CD4-positive, alpha-beta memory T cell (primary cell): ENCODE measurements at regions not wholly inside any gene's neighbourhood (a gene's known extent, or its start where the extent isn't known, plus 50 kb on each side); places are given as distances from the start of the nearest gene placed in this dataset.

ENCODE experiments used
- CTCF ChIA-PET: fragments of 350-600 bp; sonication (Branson Sonifier 250); formaldehyde crosslinking; loops from one replicate; lab custom pipeline; 2021; ENCODE audit warnings: inconsistent platforms; ENCODE audit not compliant: partially characterized antibody; lab: Charles Lee
- POLR2A ChIA-PET: fragments of 350-600 bp; sonication (Branson Sonifier 250); formaldehyde crosslinking; loops from one replicate; lab custom pipeline; 2021; ENCODE audit not compliant: partially characterized antibody; lab: Charles Lee
- DNase-seq, 5 donors: peaks; one replicate each; pipeline versions ENCODE4 v3.0.0 to v3.0.0-alpha.2; 2020 to 2022; ENCODE audit warnings: mixed read lengths in 1 of 5
- H3K27ac ChIP-seq: one replicate; pipeline ENCODE4 v1.7.0; 2013; ENCODE audit warnings: low read depth, low read length
- H3K27me3 ChIP-seq: 2 replicates; pipeline ENCODE4 v1.7.0; 2013; ENCODE audit warnings: mild to moderate bottlenecking, low read length, moderate library complexity; ENCODE audit not compliant: insufficient read depth
- H3K36me3 ChIP-seq: 2 replicates; pipeline ENCODE4 v1.7.0; 2013; ENCODE audit warnings: mild to moderate bottlenecking, low read length, moderate library complexity; ENCODE audit not compliant: insufficient read depth
- H3K4me1 ChIP-seq: 2 replicates; pipeline ENCODE4 v1.7.0; 2013; ENCODE audit warnings: mild to moderate bottlenecking, low read length, moderate library complexity; ENCODE audit not compliant: insufficient read depth
- H3K4me3 ChIP-seq, 2 donors: one replicate each; pipeline ENCODE4 v1.7.0; 2013; ENCODE audit warnings: low read length in 2 of 2, mild to moderate bottlenecking in 1 of 2
- H3K9me3 ChIP-seq, 2 donors: one replicate each; pipeline ENCODE4 v1.7.0; 2013; ENCODE audit warnings: low read length in 2 of 2, control low read depth in 1 of 2; ENCODE audit not compliant: control insufficient read depth in 1 of 2
- H3K27ac Mint-ChIP-seq, 7 donors: one replicate each; pipeline ENCODE4 v1.8.0; 2020 to 2021; ENCODE audit warnings: mixed read lengths in 7 of 7, mild to moderate bottlenecking in 6 of 7, inconsistent platforms in 3 of 7, moderate library complexity in 3 of 7
- H3K27me3 Mint-ChIP-seq, 2 donors: one replicate each; pipeline ENCODE4 v1.8.0; 2020 to 2021; ENCODE audit warnings: mixed read lengths in 2 of 2
- H3K36me3 Mint-ChIP-seq, 2 donors: one replicate each; pipeline ENCODE4 v1.8.0; 2020 to 2021; ENCODE audit warnings: mixed read lengths in 2 of 2, inconsistent platforms in 1 of 2, mild to moderate bottlenecking in 1 of 2
- H3K4me1 Mint-ChIP-seq, 4 donors: one replicate each; pipeline ENCODE4 v1.8.0; 2020 to 2021; ENCODE audit warnings: mixed read lengths in 4 of 4, mild to moderate bottlenecking in 1 of 4
- H3K4me3 Mint-ChIP-seq, 8 donors: one replicate each; pipeline ENCODE4 v1.8.0; 2020 to 2021; ENCODE audit warnings: mixed read lengths in 8 of 8, mild to moderate bottlenecking in 7 of 8, moderate library complexity in 6 of 8, inconsistent platforms in 3 of 8
- H3K9me3 Mint-ChIP-seq, 8 donors: one replicate each; pipeline ENCODE4 v1.8.0; 2020 to 2021; ENCODE audit warnings: mixed read lengths in 8 of 8, mild to moderate bottlenecking in 5 of 8, inconsistent platforms in 3 of 8, moderate library complexity in 1 of 8
- intact Hi-C: fragments of 100-400 bp; cut with micrococcal nuclease; formaldehyde crosslinking; loops from one replicate; pipeline ENCODE4 v1.15.1; 2023

- no peak overlapping the region for H3K4me3 Mint-ChIP-seq
- H3K9me3 Mint-ChIP-seq = peaks cover 0 to 4% (median 1%) of the 10 kb centered on the region in 8 donors
- H3K9me3 ChIP-seq = no peaks in the 10 kb centered on the region
- no peaks in the 10 kb centered on the region for H3K27me3 Mint-ChIP-seq
- ChIA-PET POLR2A (no interaction called here), CTCF (no interaction called here)
- H3K27me3 ChIP-seq = no peaks in the 10 kb centered on the region
- intact Hi-C loops = no loop called here
- H3K4me3 ChIP-seq = no peak overlapping the region
- H3K36me3 Mint-ChIP-seq = no peaks in the 10 kb centered on the region
- no peak overlapping the region for H3K27ac ChIP-seq
- no peaks in the 10 kb centered on the region for H3K36me3 ChIP-seq
- no peak for DNase-seq
- H3K4me1 Mint-ChIP-seq = no peaks in the 10 kb centered on the region
- H3K27ac Mint-ChIP-seq = no peak overlapping the region
- H3K4me1 ChIP-seq = no peaks in the 10 kb centered on the region
These were observed 1246.0 kb upstream of the ZEB2 start for GRCh38 chr2:145765874-145766273.

- Histone ChIP-seq H3K4me3 (no peak overlapping the region), H3K9me3 (no peaks in the 10 kb centered on the region), H3K36me3 (no peaks in the 10 kb centered on the region), H3K27me3 (no peaks in the 10 kb centered on the region), H3K4me1 (no peaks in the 10 kb centered on the region), H3K27ac (no peak overlapping the region)
- POLR2A ChIA-PET = no interaction called here
- Mint-ChIP-seq H3K9me3 (peaks cover 0 to 4% (median under 1%) of the 10 kb centered on the region in 8 donors), H3K4me1 (no peaks in the 10 kb centered on the region), H3K27me3 (no peaks in the 10 kb centered on the region), H3K27ac (no peak overlapping the region), H3K36me3 (no peaks in the 10 kb centered on the region), H3K4me3 (no peak overlapping the region)
- no peak for DNase-seq
- intact Hi-C loops = no loop called here
- CTCF ChIA-PET = no interaction called here
These were observed 1244.7 kb upstream of the ZEB2 start for GRCh38 chr2:145764631-145765030.

GRCh38 chr2:145760781-145761649, 1241.1 kb upstream of the ZEB2 start:
- Mint-ChIP-seq H3K9me3 (peaks cover 0 to 4% (median under 1%) of the 10 kb centered on the region in 8 donors), H3K4me1 (no peaks in the 10 kb centered on the region), H3K36me3 (no peaks in the 10 kb centered on the region), H3K27me3 (no peaks in the 10 kb centered on the region), H3K27ac (no peak overlapping the region), H3K4me3 (no peak overlapping the region)
- Histone ChIP-seq H3K4me1 (no peaks in the 10 kb centered on the region), H3K4me3 (no peak overlapping the region), H3K9me3 (no peaks in the 10 kb centered on the region), H3K27me3 (no peaks in the 10 kb centered on the region), H3K36me3 (no peaks in the 10 kb centered on the region), H3K27ac (no peak overlapping the region)
- ChIA-PET POLR2A (no interaction called here), CTCF (no interaction called here)
- DNase-seq = no peak
- intact Hi-C loops = no loop called here

- Mint-ChIP-seq H3K36me3 (no peaks in the 10 kb centered on the region), H3K4me3 (no peak overlapping the region), H3K27me3 (no peaks in the 10 kb centered on the region), H3K9me3 (peaks cover 0 to 3% (median 0%) of the 10 kb centered on the region in 8 donors), H3K27ac (no peak overlapping the region), H3K4me1 (no peaks in the 10 kb centered on the region)
- POLR2A ChIA-PET = no interaction called here
- no peaks in the 10 kb centered on the region for H3K36me3 ChIP-seq
- no peaks in the 10 kb centered on the region for H3K27me3 ChIP-seq
- H3K4me1 ChIP-seq = no peaks in the 10 kb centered on the region
- no peak overlapping the region for H3K4me3 ChIP-seq
- no peak overlapping the region for H3K27ac ChIP-seq
- intact Hi-C loops = no loop called here
- no peaks in the 10 kb centered on the region for H3K9me3 ChIP-seq
- no peak for DNase-seq
- CTCF ChIA-PET = no interaction called here
These were observed 1239.5 kb upstream of the ZEB2 start for GRCh38 chr2:145759228-145759915.

- H3K9me3 ChIP-seq = no peaks in the 10 kb centered on the region
- no peak for DNase-seq
- H3K27me3 Mint-ChIP-seq = no peaks in the 10 kb centered on the region
- ChIA-PET POLR2A (no interaction called here), CTCF (no interaction called here)
- no peaks in the 10 kb centered on the region for H3K4me1 Mint-ChIP-seq
- intact Hi-C loops = no loop called here
- no peaks in the 10 kb centered on the region for H3K4me1 ChIP-seq
- H3K36me3 ChIP-seq = no peaks in the 10 kb centered on the region
- peaks cover 0 to 3% (median 0%) of the 10 kb centered on the region in 8 donors for H3K9me3 Mint-ChIP-seq
- H3K4me3 Mint-ChIP-seq = no peak overlapping the region
- no peak overlapping the region for H3K27ac Mint-ChIP-seq
- H3K27ac ChIP-seq = no peak overlapping the region
- H3K36me3 Mint-ChIP-seq = no peaks in the 10 kb centered on the region
- no peak overlapping the region for H3K4me3 ChIP-seq
- no peaks in the 10 kb centered on the region for H3K27me3 ChIP-seq
These were observed 1237.8 kb upstream of the ZEB2 start for GRCh38 chr2:145757503-145758246.

GRCh38 chr2:145755019-145755837, 1235.3 kb upstream of the ZEB2 start:
- ChIA-PET POLR2A (no interaction called here), CTCF (no interaction called here)
- DNase-seq = no peak
- no peaks in the 10 kb centered on the region for H3K27me3 ChIP-seq
- H3K36me3 ChIP-seq = no peaks in the 10 kb centered on the region
- no peak overlapping the region for H3K27ac Mint-ChIP-seq
- no peak overlapping the region for H3K4me3 Mint-ChIP-seq
- H3K9me3 ChIP-seq = no peaks in the 10 kb centered on the region
- no peaks in the 10 kb centered on the region for H3K36me3 Mint-ChIP-seq
- no peaks in the 10 kb centered on the region for H3K9me3 Mint-ChIP-seq
- H3K4me1 ChIP-seq = no peaks in the 10 kb centered on the region
- no peaks in the 10 kb centered on the region for H3K27me3 Mint-ChIP-seq
- no peaks in the 10 kb centered on the region for H3K4me1 Mint-ChIP-seq
- no peak overlapping the region for H3K4me3 ChIP-seq
- intact Hi-C loops = no loop called here
- no peak overlapping the region for H3K27ac ChIP-seq
